GM21515 (cell line): ENCODE measurements at regions not wholly inside any gene's neighbourhood (a gene's known extent, or its start where the extent isn't known, plus 50 kb on each side); places are given as distances from the start of the nearest gene placed in this dataset.
"Not testable (repeated sequence)": the region's sequence is repeated elsewhere in the genome, so short reads cannot be mapped to it uniquely, and the experiment has no call there.

Experiments
- ATAC-seq: cut with Tn5 transposase; IDR thresholded peaks from one replicate; pipeline ENCODE4 v1.9.1; 2021; ENCODE audit not compliant: unreplicated experiment

- ATAC-seq, result not testable (repeated sequence)
These were observed 530.6 kb upstream of the ZNF717 start for GRCh38 chr3:76315906-76316305.

- no peak for ATAC-seq
These were observed 536.3 kb upstream of the ZNF717 start for GRCh38 chr3:76321614-76322013.

GRCh38 chr3:76324101-76324500 lies 538.8 kb upstream of the ZNF717 start:
- ATAC-seq, result no peak

- ATAC-seq, result no peak
These were observed 560.5 kb upstream of the ZNF717 start for GRCh38 chr3:76345878-76346277.

GRCh38 chr3:76346690-76347089 lies 561.3 kb upstream of the ZNF717 start:
- ATAC-seq, result no peak

- no peak for ATAC-seq
These were observed 564.5 kb upstream of the ZNF717 start for GRCh38 chr3:76349715-76350480.

GRCh38 chr3:76352051-76352450 lies 566.7 kb upstream of the ZNF717 start:
- ATAC-seq, result no peak

DNA sequence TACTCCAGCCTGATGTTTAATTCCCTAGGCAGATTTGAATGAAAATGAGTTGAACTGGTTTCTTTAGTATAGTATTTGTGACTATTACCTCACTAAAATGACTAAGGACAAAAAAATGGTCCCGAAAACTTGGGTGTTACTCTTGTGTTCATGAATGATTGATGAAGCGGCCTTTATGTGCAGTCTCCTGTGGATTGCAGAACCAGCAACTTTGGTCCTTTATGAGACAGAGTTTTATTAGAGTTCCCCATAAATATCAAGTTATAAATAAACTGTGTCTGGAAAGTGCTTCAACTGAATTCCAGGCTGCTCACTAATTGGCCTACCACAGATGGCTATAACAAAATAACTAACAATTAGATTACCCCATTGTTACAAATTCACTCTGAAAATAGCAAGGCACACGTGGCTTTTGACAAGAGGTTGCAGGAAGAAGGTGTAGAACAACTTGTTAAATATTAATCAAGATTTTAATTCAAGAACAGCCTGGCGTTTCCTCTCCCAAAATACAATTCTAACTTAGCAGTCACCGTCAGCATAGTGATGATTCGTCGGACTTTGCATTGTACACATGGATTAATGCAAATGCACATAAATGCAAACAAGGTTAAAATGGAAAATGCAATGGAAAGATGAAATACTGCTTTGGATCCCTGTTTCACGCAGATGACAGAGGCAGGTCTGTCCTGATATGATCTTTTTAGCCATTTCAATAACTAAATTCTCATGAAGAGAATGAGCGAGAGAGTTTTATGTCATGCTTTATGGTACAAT lies 567.3 kb upstream of the ZNF717 start:
- no peak for ATAC-seq

GRCh38 chr3:76353683-76354082 lies 568.3 kb upstream of the ZNF717 start:
- ATAC-seq, result no peak

DNA sequence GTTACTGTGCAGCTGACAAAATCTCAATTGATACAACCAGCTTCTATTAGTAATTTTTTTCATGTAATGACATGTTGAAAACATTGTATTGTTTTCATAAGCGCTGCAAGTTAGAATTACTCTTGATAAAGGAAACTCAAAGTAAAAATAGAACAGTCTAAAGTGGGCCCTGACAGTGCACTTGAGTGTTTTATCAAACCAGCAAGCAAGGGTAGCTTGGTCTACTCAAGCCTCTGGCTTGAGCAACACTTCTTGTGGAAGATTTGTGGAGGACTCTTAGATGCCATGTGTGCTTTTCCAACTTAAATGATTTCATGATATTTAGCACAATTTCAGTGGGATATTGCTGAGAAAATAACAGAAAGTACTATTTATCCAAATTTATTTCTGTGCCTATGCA lies 575.7 kb upstream of the ZNF717 start:
- ATAC-seq, result no peak

- ATAC-seq, result no peak
These were observed 577.3 kb upstream of the ZNF717 start for GRCh38 chr3:76362643-76363042.

- ATAC-seq, result no peak
These were observed 579.9 kb upstream of the ZNF717 start for GRCh38 chr3:76365275-76365674.

DNA sequence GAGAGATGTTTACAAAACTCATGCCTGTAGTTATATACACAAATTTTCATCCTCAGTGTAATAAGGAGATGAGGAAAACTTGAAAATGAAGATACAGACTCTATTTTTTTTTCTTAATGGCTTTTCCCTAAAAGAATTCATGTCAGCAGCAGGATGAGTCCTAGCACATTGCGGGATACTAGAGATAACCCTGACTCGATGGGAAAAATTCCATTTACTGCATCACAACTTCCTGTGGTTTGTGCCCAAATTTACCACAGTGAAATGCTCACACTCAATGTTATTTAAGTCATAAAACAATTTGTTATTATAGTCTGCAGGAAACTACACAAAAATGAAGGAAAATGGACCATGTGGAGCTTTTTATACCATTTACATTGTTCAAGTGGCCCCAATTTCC lies 581.9 kb upstream of the ZNF717 start:
- no peak for ATAC-seq

DNA sequence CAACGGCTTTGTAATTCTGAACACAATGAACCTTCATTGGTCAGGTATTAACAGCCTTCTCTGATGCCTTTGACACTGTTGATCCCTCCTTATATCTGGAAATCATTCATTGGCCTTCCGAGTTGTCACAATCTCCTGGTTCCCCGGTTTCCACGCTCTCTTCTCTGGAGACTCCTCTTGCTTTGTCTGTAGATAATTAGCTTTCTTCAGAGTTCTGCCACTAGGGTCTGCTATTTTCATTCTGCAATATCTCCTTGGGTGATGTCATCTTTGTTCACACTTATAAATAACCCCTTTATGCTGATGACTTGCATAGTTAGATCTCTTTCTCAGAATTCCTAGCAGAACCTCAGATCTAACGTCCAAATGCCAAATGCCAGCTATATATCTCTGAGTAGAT lies 583.8 kb upstream of the ZNF717 start:
- no peak for ATAC-seq

DNA sequence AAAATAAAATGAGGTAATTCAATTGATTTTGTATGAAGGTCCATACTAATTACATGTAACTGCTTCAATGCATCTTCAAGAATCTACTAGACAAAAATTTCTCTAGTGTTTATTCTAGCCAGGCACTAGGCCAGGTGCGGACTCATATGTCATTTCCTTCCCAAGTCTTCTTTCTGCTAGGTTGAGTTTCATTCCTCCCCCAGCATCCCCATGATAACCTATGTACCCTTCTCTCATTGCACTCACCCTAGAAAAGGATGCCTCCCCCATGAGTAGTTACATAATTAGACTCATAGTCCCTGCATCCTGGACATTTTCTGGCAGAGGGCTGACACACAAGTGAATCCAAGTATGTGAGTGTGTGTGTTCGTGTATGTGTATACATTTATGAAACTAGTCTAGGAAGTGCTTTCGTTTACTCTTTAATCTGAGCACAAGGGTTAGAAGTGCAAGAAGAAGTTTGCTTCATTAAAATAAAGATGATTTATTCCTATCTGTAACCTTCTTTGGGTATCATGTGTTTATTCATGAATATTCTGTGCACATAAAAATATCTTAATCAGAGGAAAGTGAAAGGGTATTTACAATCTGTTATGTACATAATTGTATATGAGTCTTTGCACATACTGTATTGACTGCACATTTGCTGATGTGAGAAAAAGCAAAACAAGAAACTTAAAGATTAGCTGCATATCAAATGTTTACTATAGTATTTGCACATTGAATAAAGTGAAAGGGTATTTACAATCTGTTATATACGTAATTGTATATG lies 585.6 kb upstream of the ZNF717 start:
- no peak for ATAC-seq

- no peak for ATAC-seq
These were observed 587.1 kb upstream of the ZNF717 start for GRCh38 chr3:76372497-76372896.

DNA sequence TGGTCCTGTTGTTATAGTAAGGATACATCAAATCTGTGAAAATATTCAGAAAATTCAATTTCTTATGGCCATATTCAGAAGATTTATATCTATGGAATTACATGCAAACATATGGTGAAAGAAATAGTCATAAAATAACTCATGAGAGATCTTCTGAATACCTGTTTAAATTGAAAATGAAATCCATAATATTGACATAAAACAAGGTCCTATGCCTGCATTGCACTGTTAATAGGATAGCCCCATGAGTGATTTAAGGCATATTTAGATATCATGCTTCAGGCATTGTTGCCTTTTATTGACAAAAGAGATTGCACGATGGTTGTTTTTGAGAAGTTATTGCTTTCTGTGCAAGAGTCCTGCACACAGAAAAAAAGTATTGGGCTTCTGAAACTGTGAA lies 591.7 kb upstream of the ZNF717 start:
- ATAC-seq, result no peak

GRCh38 chr3:76378789-76379188 lies 593.4 kb upstream of the ZNF717 start:
- ATAC-seq, result no peak

DNA sequence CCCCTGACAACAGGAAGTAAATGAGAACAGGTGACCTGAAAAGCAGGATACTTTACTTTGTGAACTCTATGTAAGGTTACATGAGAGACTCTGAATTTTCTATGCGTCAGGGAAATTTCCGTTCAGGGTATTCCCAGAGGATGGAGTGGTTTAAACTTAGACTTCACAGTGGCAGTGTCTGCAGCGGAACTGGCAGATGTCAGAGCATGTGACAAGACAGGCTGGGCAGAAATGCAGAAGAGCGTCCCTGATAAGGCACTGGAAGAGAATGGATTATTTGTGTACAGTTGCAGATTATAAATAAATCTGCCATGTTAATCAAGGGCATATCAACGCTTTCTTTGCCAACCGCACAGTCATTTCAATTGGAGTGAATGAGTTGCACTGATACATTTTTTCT lies 598.4 kb upstream of the ZNF717 start:
- no peak for ATAC-seq

DNA sequence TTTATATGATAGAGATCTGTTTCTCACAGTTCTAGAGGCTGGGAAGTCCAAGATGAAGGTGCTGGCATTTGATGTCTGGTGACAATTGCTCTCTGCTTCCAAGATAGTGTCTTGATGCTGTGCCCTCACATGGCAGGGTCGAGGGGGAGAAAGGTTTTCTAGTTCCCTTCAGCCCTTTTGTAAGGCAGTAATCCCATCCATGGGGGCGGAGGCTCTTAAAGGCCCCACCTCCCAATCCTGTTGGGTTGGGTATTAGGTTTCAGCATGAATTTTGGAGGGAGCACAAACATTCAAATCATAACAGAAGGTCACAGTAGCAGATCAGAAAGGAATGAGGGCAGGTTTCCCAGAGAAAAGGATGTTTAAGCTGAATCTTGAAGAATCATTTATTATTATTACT lies 601.7 kb upstream of the ZNF717 start:
- ATAC-seq, result no peak

GRCh38 chr3:76400141-76400540 lies 614.8 kb upstream of the ZNF717 start:
- no peak for ATAC-seq

- no peak for ATAC-seq
These were observed 617.6 kb upstream of the ZNF717 start for GRCh38 chr3:76402926-76403325.
